HepG2 (cell line): ENCODE measurements at regions not wholly inside any gene's neighbourhood (a gene's known extent, or its start where the extent isn't known, plus 50 kb on each side); places are given as distances from the start of the nearest gene placed in this dataset.
"Not testable (repeated sequence)": the region's sequence is repeated elsewhere in the genome, so short reads cannot be mapped to it uniquely, and the experiment has no call there.

Experiments
- ATAC-seq: fragments of 200-7000 bp; cut with Tn5 transposase; 3 replicates; pipeline ENCODE4 v1.9.1; 2020; ENCODE audit warnings: mild to moderate bottlenecking, moderate library complexity
- BruUV-seq: library from RNA; stranded (reverse); fragments of 400-500 nt; replicated peaks from 2 replicates; lab custom pipeline; 2021; lab: Mats Ljungman, UMichigan
- CTCF ChIA-PET: fragments of 300-600 bp; formaldehyde crosslinking; extraction: SDS; loops from one replicate; lab custom pipeline; 2021; ENCODE audit warnings: low total read pairs, inconsistent platforms, low intra/inter-chr PET ratio; lab: Yijun Ruan, JAX
- POLR2A ChIA-PET: fragments of 350-600 bp; sonication (Branson Sonifier 250); formaldehyde crosslinking; loops from one replicate; lab custom pipeline; 2020; ENCODE audit warnings: antibody characterized with exemption, inconsistent platforms; lab: Yijun Ruan, JAX
- DNase-seq: peaks from one replicate; pipeline ENCODE4 v3.0.0-alpha.2; 2015; ENCODE audit warnings: low spot score
- FAIRE-seq: peaks from 3 replicates; lab custom pipeline; 2011; peaks lifted over from hg19 to GRCh38; lab: Jason Lieb, UNC
- H2AFZ ChIP-seq: one replicate; pipeline ENCODE4 v1.6.1; 2011; ENCODE audit warnings: low read length, inconsistent platforms
- H3K27ac ChIP-seq: fragments of 300-600 bp; 3 replicates; pipeline ENCODE4 v1.8.0; 2011; ENCODE audit warnings: mixed run types, mild to moderate bottlenecking, mixed read lengths, low read length, inconsistent platforms; ENCODE audit not compliant: insufficient read depth; ENCODE audit errors: extremely low read length
- H3K27me3 ChIP-seq, 2 experiments: fragments of 200-600 bp in 1 of 2; 2 replicates in 1 of 2; 3 replicates in 1 of 2; pipeline versions ENCODE4 v1.6.0 to v1.8.0; 2011; ENCODE audit warnings: low read length in 2 of 2, mild to moderate bottlenecking in 2 of 2, moderate library complexity in 2 of 2, inconsistent platforms in 1 of 2; ENCODE audit not compliant: insufficient read depth in 2 of 2, control insufficient read depth in 1 of 2
- H3K36me3 ChIP-seq, 2 experiments: fragments of 200-600 bp in 1 of 2; replicated peaks in 1 of 2; 2 replicates in 1 of 2; 3 replicates in 1 of 2; pipeline versions ENCODE4 v1.5.1 to v1.8.0; 2011; ENCODE audit warnings: low read length in 2 of 2, inconsistent platforms in 1 of 2; ENCODE audit not compliant: insufficient read depth in 2 of 2, control insufficient read depth in 1 of 2
- H3K4me1 ChIP-seq: 2 replicates; pipeline ENCODE4 v1.5.1; 2012; ENCODE audit warnings: low read length, inconsistent platforms; ENCODE audit not compliant: insufficient read depth
- H3K4me2 ChIP-seq: 2 replicates; pipeline ENCODE4 v1.6.0; 2011; ENCODE audit warnings: low read depth, low read length, inconsistent platforms
- H3K4me3 ChIP-seq, 3 experiments: fragments of 200-600 bp in 1 of 3; sonication (generic), shearing (Covaris generic) in 1 of 3; replicated peaks in 1 of 3; 2 replicates each; pipeline ENCODE4 v1.5.1; 2011 to 2016; ENCODE audit warnings: low read length in 3 of 3, inconsistent platforms in 2 of 3, low read depth in 2 of 3, mild to moderate bottlenecking in 2 of 3, control low read depth in 1 of 3, mixed read lengths in 1 of 3; ENCODE audit not compliant: insufficient read depth in 1 of 3
- H3K79me2 ChIP-seq: one replicate; pipeline ENCODE4 v1.6.1; 2011; ENCODE audit warnings: low read length, inconsistent platforms; ENCODE audit not compliant: insufficient read depth
- H3K9ac ChIP-seq: 2 replicates; pipeline ENCODE4 v1.6.0; 2011; ENCODE audit warnings: mild to moderate bottlenecking, low read depth, low read length, inconsistent platforms; ENCODE audit not compliant: insufficient read depth
- H3K9me3 ChIP-seq: 2 replicates; pipeline ENCODE4 v1.5.1; 2012; ENCODE audit warnings: mild to moderate bottlenecking, low read length
- H4K20me1 ChIP-seq: 2 replicates; pipeline ENCODE4 v1.6.0; 2011; ENCODE audit warnings: inconsistent platforms, mild to moderate bottlenecking, low read length, moderate library complexity; ENCODE audit not compliant: insufficient read depth
- CEBPG ChIP-seq: IDR thresholded peaks from 2 replicates; pipeline ENCODE4 v1.6.1; 2016
- ELF3 ChIP-seq: IDR thresholded peaks from 2 replicates; pipeline ENCODE4 v1.6.1; 2016; ENCODE audit warnings: missing genetic modification reagents, missing compliant biosample characterization
- NR2F2 ChIP-seq: IDR thresholded peaks from 2 replicates; pipeline ENCODE4 v1.6.1; 2012; ENCODE audit warnings: low read depth, inconsistent platforms, borderline replicate concordance
- SP4 ChIP-seq: sonication (generic); formaldehyde crosslinking; IDR thresholded peaks from 2 replicates; pipeline ENCODE4 v1.8.1; 2023; ENCODE audit warnings: mild to moderate bottlenecking, missing genetic modification reagents
- THYN1 ChIP-seq: sonication (generic); formaldehyde crosslinking; IDR thresholded peaks from 2 replicates; pipeline ENCODE4 v1.8.1; 2023; ENCODE audit warnings: low read depth, mild to moderate bottlenecking, moderate library complexity, missing genetic modification reagents, borderline replicate concordance
- U2AF2 ChIP-seq: fragments of 200-400 bp; formaldehyde crosslinking; IDR thresholded peaks from 2 replicates; pipeline ENCODE4 v1.6.1; 2017; ENCODE audit warnings: low read depth, mild to moderate bottlenecking, low read length
- ZBTB40 ChIP-seq, 2 experiments: fragments of 450-650 bp in 1 of 2; sonication (generic) in 1 of 2; formaldehyde crosslinking in 1 of 2; IDR thresholded peaks; 2 replicates each; pipeline versions ENCODE4 v1.6.1 to v1.8.0; 2016 to 2022; ENCODE audit warnings: antibody characterized with exemption in 1 of 2, mild to moderate bottlenecking in 1 of 2, missing genetic modification reagents in 1 of 2
- ZKSCAN5 ChIP-seq: sonication (generic); formaldehyde crosslinking; IDR thresholded peaks from 2 replicates; pipeline ENCODE4 v1.5.1; 2020; ENCODE audit warnings: mild to moderate bottlenecking, missing genetic modification reagents
- ZNF274 ChIP-seq: sonication (generic); formaldehyde crosslinking; IDR thresholded peaks from 2 replicates; pipeline ENCODE4 v1.5.1; 2020; ENCODE audit warnings: mild to moderate bottlenecking, missing genetic modification reagents
- WGBS: methylation state at CpG from one replicate; pipeline ENCODE4 v1.1.6; 2017; ENCODE audit warnings: low lambda C conversion rate; 5-methylcytosine and 5-hydroxymethylcytosine counted together
- in situ Hi-C: cut with HindIII; loops from 2 replicates; pipeline ENCODE4 v1.10.0; 2017; ENCODE audit warnings: low pct_unique_long_range_greater_than_20kb; ENCODE audit not compliant: extremely low pct_ligation_motif_present
- intact Hi-C: fragments of 100-400 bp; cut with micrococcal nuclease; formaldehyde crosslinking; loops from one replicate; pipeline ENCODE4 v1.10.0; 2022; ENCODE audit not compliant: unreplicated experiment

DNA sequence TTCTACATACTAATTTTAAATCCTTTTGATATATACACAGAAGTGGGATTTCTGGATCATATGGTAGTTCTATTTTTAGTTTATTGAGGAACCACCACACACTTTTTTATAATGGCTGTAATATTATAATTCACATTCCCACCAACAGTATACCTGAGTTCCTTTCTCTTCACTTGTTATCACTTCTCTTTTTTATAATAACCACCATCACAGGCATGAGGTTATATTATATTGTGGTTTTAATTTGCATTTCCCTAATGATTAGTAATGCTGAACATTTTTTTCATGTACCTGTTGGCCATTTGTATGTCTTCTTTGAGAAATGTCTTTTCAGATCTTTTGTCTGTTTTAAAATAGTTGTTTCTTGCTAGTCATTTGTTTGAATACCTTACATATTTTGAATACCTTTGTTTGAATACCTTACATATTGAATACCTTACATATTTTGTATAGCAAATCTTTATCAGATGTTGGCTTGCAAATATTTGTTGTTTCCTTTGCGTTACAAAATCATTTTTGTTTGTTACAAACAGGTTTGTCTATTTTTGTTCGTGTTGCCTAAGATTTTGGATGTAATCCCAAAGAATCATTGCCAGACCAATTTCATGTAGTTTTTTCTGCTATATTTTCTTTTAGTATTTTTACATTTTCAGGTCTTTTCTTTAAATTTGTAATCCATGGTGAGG, 198.5 kb upstream of the KLF8 start:
- Histone ChIP-seq H3K9me3 (no peaks in the 10 kb centered on the region), H3K36me3 (no peaks in the 10 kb centered on the region), H3K27ac (no peak overlapping the region), H3K9ac (no peak overlapping the region), H3K4me1 (no peaks in the 10 kb centered on the region), H4K20me1 (no peaks in the 10 kb centered on the region), H3K4me2 (no peak overlapping the region), H3K4me3 (no peak overlapping the region), H3K27me3 (no peaks in the 10 kb centered on the region), H3K79me2 (no peaks in the 10 kb centered on the region), H2AFZ (no peak overlapping the region)
- 4% methylated on average over 2 of the region's 2 CpGs for WGBS
- no peak for ATAC-seq
- in situ Hi-C loops: no loop called here
- FAIRE-seq: no peak
- BruUV-seq: no TSS peak
- ChIA-PET POLR2A (no interaction called here), CTCF (no interaction called here)
- intact Hi-C loops: no loop called here
- TF ChIP-seq ZNF274 (no peak), NR2F2 (no peak), THYN1 (CRISPR knock-in tag) (no peak), CEBPG (CRISPR knock-in tag) (no peak), ELF3 (CRISPR knock-in tag) (no peak), ZKSCAN5 (no peak), U2AF2 (no peak), ZBTB40 (IDR thresholded peaks at IDR 0.05) (no peak), ZBTB40 (CRISPR knock-in tag; IDR thresholded peaks at IDR 0.05) (no peak), SP4 (no peak)
- no peak for DNase-seq

- H3K27me3 ChIP-seq, H3K27ac ChIP-seq, H3K9ac ChIP-seq, H3K4me1 ChIP-seq, H4K20me1 ChIP-seq, DNase-seq, H2AFZ ChIP-seq, FAIRE-seq, in situ Hi-C loops, H3K9me3 ChIP-seq, H3K79me2 ChIP-seq, BruUV-seq, CTCF ChIA-PET, ATAC-seq, POLR2A ChIA-PET, intact Hi-C loops, H3K4me2 ChIP-seq, H3K4me3 ChIP-seq, H3K36me3 ChIP-seq: not testable (repeated sequence)
- 90% methylated on average over 3 of the region's 22 CpGs for WGBS
Measured at GRCh38 chrX:56052673-56053330, 179.4 kb upstream of the KLF8 start.
